Prostate gland (tissue), 2 donors: ENCODE measurements at regions not wholly inside any gene's neighbourhood (a gene's known extent, or its start where the extent isn't known, plus 50 kb on each side); places are given as distances from the start of the nearest gene placed in this dataset.

ENCODE experiments used
- CTCF ChIP-seq, 4 experiments: fragments of 200-600 bp in 2 of 4; fragments of 450-650 bp in 2 of 4; sonication (generic) in 2 of 4; IDR thresholded peaks; 1 replicate in 3 of 4; 2 replicates in 1 of 4; pipeline ENCODE4 v1.5.1; 2016 to 2019; ENCODE audit warnings: antibody characterized with exemption in 4 of 4, mild to moderate bottlenecking in 2 of 4, moderate library complexity in 2 of 4
- POLR2A ChIP-seq: fragments of 450-650 bp; IDR thresholded peaks from one replicate; pipeline ENCODE4 v1.6.1; 2016; ENCODE audit warnings: antibody characterized with exemption, mild to moderate bottlenecking
- POLR2AphosphoS5 ChIP-seq: sonication (generic); formaldehyde crosslinking; IDR thresholded peaks from one replicate; pipeline ENCODE4 v1.6.1; 2017; ENCODE audit warnings: antibody characterized with exemption

- no peak for TF ChIP-seq CTCF (IDR thresholded peaks at IDR 0.05)
- TF ChIP-seq POLR2A = no peak
- no peak for TF ChIP-seq POLR2AphosphoS5
Observed at GRCh38 chr5:125538469-125538868, 792.0 kb upstream of the ZNF608 start.
